GM19035 (cell line): ENCODE measurements at regions not wholly inside any gene's neighbourhood (a gene's known extent, or its start where the extent isn't known, plus 50 kb on each side); places are given as distances from the start of the nearest gene placed in this dataset.
"Not testable (repeated sequence)": the region's sequence is repeated elsewhere in the genome, so short reads cannot be mapped to it uniquely, and the experiment has no call there.

Experiments
- ATAC-seq: cut with Tn5 transposase; IDR thresholded peaks from one replicate; pipeline ENCODE4 v1.9.1; 2021; ENCODE audit not compliant: unreplicated experiment

DNA sequence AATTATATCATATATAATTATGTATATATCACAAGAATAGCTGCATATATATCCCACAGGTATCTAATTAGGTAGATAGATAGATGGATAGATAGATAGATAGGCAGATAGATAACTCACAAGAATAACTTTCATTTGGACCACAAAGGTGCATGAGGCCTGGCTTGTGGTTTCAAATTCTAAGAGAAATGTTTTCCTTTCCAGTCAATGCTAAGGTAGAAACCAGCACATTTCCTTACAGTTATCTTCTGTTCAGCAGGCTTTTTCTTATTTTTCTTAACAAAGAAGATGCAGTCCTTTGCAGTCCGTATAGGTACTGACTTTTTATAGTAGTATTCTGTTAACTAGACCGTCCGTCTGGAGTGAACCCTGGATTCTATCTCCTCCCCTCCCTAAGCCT is 152.9 kb upstream of the ANKFN1 start:
- no peak for ATAC-seq

DNA sequence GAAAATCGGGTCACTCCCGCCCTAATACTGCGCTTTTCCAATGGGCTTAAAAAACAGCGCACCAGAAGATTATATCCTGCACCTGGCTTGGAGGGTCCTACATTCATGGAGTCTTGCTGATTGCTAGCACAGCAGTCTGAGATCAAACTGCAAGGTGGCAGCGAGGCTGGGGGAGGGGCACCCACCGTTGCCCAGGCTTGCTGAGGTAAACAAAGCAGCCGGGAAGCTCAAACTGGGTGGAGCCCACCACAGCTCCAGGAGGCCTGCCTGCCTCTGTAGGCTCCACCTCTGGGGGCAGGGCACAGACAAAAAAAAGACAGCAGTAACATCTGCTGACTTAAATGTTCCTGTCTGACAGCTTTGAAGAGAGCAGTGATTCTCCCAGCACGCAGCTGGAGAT is 150.6 kb upstream of the ANKFN1 start:
- ATAC-seq: not testable (repeated sequence)

DNA sequence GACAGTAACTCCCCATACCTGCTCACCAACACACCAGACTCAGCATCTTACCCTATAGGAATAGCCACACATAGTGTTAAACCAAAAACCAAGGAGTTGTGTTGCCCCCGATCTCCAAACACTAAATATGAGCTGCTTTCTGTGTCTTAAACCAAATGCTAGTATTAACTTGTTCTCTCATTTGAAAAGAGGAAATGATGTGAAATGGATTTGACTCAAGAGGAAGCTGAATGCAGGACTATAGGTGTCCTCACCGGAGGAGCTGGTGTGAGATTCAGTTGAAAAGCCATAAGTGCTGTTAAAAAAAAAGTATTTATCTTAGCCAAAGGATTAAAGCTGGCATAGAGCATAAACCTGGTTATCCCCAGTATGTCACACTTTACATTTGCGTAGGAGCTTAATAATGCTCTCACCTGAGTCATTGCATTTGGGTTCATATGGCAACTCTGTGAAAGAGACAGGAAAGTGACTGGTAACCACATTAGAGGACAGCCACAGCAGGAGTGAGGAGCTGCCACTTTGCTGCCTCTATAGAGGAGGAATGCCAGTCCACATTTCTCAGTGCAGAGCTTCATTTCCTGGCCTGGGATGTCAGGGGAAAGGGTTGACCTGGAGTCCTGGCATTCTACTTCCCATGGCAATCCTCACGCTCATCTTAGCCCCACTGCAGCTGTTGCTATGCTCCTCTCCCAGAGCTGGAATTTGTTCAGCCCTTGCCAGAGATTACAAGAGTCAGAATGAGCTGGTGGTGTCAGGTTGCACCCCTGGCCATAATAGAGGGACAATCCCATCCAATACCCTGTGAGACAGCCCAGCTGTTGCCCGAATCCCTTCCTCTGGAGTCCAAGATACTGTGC is 143.3 kb upstream of the ANKFN1 start:
- no peak for ATAC-seq

DNA sequence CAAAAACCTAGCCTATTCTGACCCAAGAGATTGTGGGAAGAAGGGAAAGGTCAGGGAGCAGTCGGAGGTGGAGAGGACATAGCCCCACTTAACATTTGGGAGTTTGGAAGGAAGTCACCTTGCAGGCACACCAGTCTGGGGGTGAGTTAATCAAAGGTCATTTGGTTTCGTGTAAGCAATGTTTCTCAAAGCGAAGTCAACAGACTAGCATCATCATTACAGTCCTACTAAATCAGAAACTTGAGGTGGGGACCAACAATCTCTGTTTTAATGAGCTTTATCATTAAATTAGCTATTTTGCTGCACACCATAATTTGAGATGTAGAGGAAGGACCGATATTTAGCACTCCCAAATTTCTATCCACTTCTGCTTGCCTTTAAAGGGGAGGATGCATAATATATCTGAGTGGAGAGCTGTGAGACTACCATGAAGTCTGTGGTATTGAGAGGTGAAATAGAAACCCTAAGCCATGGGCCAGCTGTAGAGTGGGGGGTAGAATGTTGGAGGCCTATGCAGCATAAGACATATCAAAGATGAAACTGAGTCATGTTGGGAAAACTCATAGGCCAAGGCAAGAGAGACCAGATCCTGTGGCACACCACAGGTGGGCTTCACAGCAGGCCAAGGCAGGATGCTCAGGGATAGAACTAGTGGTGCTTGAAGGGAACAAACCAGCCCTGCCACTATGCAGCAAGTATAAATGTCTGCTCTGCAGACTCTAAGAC is 141.7 kb upstream of the ANKFN1 start:
- ATAC-seq: no peak

DNA sequence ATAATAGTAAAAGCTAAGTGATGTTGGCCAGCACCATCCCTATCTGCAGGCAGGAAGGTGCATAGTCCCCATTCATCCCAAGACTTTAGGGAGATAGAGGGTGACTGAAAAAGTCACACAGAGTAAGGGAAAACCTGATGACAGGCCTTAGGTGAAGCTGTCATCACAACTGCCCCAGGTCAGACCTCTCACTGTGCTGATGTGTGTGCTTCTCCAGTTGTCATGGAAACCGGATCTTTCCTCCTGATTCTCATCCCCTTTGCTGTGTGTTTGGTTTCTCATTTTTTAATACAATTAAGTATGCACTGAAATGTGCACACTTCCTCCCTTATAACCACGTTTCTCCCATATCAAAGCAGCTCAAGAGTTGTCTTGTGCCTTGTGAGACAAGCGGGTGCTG is 135.1 kb upstream of the ANKFN1 start:
- ATAC-seq: no peak

DNA sequence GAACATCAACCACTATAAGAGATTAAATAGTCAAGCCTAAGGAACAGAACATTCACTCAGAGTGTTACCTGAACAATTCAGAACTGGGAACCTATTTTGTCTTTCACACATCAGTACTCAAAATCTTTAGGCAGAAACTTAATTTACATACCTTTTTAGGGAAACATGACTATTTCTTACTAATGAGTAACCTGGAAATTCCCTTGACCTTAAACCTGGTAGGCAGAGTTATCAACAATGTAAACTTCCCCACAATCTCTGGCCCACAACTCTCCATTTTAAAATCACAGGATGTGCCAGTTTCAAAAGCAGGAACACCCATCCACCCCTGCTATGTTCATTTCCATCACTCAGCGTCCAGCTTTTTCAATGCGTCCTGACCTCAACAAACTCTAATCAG is 132.9 kb upstream of the ANKFN1 start:
- peak; percentile 56 for ATAC-seq

GRCh38 chr17:56021681-56022190 is 131.5 kb upstream of the ANKFN1 start:
- no peak for ATAC-seq

- ATAC-seq: no peak
Measured at GRCh38 chr17:56023851-56024250, 129.4 kb upstream of the ANKFN1 start.

DNA sequence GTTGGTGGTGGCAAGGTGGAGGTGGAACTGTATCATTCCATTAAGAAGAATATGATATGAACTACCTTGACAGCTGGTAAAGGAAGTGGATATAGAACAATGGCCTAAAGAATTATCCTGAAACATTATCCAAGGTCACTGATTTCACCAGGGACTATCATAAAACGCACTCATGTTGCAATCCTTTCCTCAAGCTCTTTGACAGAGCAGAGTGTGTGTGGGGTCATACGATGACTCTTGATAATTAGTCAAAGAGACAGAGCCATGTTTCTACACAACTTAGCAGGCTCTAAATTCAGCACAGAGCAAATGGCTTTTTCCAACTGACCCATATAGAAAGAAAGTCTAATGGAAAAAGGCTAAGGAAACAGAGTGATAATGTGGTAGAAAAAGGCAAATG is 126.4 kb upstream of the ANKFN1 start:
- ATAC-seq: no peak

DNA sequence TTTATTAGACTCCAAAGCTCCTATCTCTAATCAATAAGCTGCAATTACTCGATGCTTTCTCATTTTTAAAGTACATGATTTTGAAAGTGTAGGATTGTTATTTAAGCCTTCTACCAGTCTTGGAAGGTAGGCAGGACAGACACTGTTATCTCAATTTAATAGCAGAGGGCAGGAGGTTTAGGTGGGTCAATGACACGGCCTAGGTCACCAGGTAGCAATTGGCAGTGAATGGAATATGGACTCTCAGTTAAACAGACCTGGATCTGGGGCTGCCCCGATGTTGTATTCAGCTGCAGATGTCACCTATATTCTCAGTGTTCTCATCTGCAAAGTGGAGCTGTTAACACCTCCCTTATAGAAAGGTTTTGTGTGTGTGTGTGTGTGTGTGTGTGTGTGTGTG is 124.4 kb upstream of the ANKFN1 start:
- ATAC-seq: no peak

- no peak for ATAC-seq
Measured at GRCh38 chr17:56030009-56030624, 123.2 kb upstream of the ANKFN1 start.

DNA sequence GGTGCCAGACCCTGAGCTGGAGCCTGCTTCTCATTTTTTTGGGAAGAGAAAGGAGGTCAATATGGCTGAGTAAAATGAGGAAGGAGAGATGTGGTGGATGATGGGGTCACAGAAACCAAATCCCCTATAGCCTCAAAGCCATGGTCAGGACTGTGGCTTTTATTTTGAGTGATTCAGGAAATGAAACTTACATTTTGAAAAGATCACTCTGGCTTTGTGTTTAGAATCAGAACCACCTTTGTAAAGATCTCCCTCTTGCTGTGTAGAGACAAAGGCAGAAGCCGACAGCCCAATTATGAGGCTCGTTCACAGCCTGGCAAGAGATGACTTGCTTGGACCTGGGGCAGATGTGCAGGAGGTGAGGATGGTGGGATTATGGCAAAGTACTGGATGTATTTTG is 121.6 kb upstream of the ANKFN1 start:
- ATAC-seq: no peak

DNA sequence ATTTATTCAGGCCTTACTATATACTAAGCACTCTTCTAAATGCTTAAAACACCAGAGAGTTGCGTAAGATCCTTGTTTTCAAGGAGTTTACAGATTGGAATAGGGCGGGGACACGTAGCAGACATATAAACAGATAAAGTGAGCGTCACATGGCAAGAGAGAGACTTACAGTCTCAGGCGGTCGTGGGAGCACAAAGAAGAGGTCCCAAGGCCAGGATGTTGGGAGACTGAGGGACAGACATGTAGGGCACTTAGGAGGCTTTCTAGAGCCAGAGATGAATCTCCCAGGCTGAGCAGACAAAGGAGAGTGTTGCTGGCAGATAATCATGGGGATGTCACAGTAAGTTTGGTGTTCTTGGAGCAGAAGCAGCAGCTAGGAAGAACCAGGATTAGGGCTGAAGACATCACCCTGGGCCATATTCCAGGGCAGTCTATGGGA is 119.1 kb upstream of the ANKFN1 start:
- no peak for ATAC-seq

DNA sequence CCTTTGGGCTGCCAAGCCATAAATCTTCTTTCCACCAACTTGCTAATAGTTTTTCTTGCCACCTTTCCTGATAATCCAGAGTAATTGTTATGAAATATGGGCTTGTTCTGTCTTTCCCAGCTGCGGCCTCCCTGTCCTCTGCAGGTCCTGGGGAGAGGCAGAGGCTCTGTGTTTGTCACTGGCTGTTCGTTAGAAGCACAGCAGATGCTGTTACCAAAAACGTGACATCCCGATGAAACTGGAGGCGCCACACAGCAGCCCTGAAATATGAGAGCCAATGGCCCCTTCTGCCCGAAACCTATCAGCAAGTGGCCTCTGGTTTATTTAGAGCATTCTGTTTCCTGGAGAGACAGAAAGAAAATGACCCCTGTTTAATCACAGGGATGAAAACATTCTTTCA is 115.1 kb upstream of the ANKFN1 start:
- ATAC-seq: no peak

DNA sequence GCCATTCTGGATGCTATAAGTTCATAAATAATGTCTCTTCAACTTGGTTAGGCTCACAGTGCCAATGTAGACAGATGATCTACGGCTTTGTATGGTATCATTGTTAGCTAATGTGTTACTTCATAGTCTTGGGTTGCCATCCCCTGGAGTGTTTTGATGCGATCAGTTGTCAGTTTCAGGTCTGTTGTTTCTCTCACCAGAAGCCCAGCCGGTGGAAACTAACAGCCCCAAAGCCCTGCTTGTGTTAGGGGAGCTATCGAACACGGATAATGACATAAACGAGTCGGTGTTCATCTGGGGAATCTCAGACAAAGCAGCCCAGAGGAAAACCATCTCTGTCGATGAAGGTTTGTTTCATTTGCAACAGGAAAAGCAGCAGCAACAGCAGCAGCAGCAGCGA is 107.4 kb upstream of the ANKFN1 start:
- no peak for ATAC-seq

DNA sequence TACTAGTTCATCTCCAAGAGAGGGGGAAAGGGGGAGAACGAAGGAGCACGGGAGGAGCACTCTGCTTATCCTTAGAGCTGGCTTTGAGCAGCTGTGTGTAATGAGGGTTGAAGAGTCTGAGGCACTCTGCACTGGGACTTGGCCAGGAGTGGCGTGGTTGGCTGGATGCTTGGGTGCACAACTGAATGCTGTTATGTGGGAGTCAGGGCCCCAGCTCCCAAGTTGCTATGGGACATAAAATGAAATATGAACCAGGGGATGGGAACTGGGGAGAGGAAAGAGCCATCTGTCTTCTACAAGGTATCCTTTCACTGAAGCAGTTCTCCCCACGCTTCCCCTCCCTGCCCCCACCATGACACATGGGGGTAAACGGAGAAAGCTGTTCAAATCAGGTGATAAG is 105.9 kb upstream of the ANKFN1 start:
- ATAC-seq: no peak

- no peak for ATAC-seq
Measured at GRCh38 chr17:56057869-56058268, 95.4 kb upstream of the ANKFN1 start.

DNA sequence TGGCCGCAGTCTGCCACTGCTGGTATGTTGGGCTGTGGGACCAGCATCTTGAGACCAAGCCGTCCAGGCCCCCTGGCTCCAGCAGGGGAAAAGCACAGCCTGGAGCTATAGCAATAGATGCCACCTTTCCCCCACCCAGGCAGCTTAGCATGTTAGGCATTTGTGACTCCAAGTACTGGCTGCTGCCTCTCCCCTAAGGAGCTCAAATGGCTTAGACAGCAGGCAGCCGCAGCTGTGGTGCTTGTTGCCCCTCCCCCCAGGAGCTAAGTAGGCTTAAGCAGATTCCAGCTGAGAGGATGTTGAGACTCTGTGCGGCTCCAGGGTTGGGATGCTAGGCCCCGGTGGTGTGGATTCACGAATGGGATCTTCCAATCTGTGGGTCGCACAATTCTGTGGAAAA is 88.8 kb upstream of the ANKFN1 start:
- ATAC-seq: no peak

DNA sequence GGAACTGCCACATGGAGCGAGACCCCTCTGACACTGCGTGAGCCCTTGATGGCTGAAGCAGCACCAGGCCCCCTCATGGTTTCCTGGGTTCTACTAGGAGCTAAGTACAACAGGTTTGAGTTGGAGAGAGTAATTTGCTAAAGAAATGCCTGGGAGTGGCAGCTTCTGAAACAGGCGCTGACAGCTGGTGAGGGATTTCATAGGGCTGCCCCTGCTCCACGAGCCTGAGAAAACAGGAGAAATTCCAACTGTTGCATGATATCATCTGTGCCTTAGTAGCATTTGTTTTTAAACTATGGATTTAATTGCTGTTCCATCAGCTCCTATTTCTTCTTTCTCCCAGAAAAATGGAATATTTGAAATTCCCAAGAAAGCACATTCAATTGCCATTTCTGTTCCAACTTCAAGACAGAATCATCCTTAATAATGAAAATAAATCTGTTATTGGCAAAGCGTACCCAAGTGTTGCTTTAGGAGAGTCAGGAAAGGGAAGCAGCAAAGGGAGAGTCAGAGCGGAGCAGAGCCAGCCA is 78.8 kb upstream of the ANKFN1 start:
- no peak for ATAC-seq

GRCh38 chr17:56076980-56077379 is 76.3 kb upstream of the ANKFN1 start:
- no peak for ATAC-seq

DNA sequence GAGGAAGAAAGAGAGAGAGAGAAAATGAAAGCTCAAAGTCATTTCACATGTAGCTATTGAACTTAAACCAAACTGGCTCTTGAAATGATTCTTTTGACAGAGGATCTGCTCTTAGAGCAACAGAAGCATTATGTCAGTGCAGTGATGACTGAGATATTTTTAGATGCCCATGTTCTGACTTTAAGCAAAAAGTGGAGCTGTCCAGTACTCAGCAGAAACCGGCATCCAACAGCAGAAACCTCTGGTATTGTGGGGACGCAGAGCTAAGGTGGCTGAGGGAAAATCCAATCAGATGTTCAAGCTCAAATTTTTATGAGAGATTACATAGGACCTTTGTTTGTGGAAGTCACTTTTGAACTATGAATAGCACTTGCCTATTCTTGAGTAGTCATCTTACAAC is 69.8 kb upstream of the ANKFN1 start:
- no peak for ATAC-seq
